Epithelial cell of proximal tubule (primary cell): ENCODE measurements at regions not wholly inside any gene's neighbourhood (a gene's known extent, or its start where the extent isn't known, plus 50 kb on each side); places are given as distances from the start of the nearest gene placed in this dataset.

ENCODE experiments used
- DNase-seq: peaks from one replicate; pipeline ENCODE4 v3.0.0-alpha.2; 2011; ENCODE audit warnings: low read depth
- H3K4me3 ChIP-seq: 2 replicates; pipeline ENCODE4 v1.5.1; 2011; ENCODE audit warnings: low read depth, mild to moderate bottlenecking, low read length
- CTCF ChIP-seq: conservative IDR thresholded peaks from 2 replicates; pipeline ENCODE4 v1.5.1; 2012; ENCODE audit warnings: low read depth, mild to moderate bottlenecking, low read length

- H3K4me3 ChIP-seq, result no peak overlapping the region
- TF ChIP-seq CTCF, result no peak
- DNase-seq, result no peak
Observed at GRCh38 chr2:14148216-14148615, 484.3 kb upstream of the LRATD1 start.

- no peak for DNase-seq
- no peak for TF ChIP-seq CTCF
- no peak overlapping the region for H3K4me3 ChIP-seq
Observed at GRCh38 chr2:14157816-14158215, 474.7 kb upstream of the LRATD1 start.

GRCh38 chr2:14180333-14180732, 452.2 kb upstream of the LRATD1 start:
- no peak for TF ChIP-seq CTCF
- H3K4me3 ChIP-seq, result no peak overlapping the region
- no peak for DNase-seq

- no peak for DNase-seq
- TF ChIP-seq CTCF, result no peak
- H3K4me3 ChIP-seq, result no peak overlapping the region
Observed at GRCh38 chr2:14182227-14182946, 450.1 kb upstream of the LRATD1 start.

GRCh38 chr2:14185906-14186305, 446.6 kb upstream of the LRATD1 start:
- H3K4me3 ChIP-seq, result no peak overlapping the region
- DNase-seq, result no peak
- TF ChIP-seq CTCF, result no peak

GRCh38 chr2:14188446-14188845, 444.1 kb upstream of the LRATD1 start:
- TF ChIP-seq CTCF, result no peak
- DNase-seq, result no peak
- no peak overlapping the region for H3K4me3 ChIP-seq

GRCh38 chr2:14189929-14190328, 442.6 kb upstream of the LRATD1 start:
- DNase-seq, result no peak
- H3K4me3 ChIP-seq, result no peak overlapping the region
- no peak for TF ChIP-seq CTCF
